ENCODE measurements at regions not wholly inside any gene's neighbourhood (a gene's known extent, or its start where the extent isn't known, plus 50 kb on each side); places are given as distances from the start of the nearest gene placed in this dataset.

DNA sequence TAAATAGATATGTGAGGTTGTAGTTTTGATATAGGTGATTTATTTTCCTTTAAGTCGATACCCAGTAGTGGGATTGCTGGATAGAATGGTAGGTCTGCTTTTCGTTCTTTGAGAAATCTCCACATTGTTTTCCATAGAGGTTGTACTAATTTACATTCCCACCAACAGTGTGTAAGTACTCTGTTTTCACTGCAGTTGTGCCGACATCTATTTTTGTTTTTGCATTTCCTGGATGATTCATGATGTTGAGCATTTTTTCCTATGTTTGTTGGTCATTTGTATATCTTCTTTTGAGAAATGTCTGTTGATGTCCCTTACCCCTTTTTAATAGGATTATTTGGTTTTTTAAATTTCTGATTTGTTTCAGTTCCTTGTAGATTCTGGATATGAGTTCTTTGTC lies 120.7 kb downstream of the NAA11 start:
- TF ChIP-seq CEBPB (IDR thresholded peaks at IDR 0.05): no peak
- no peak for TF ChIP-seq RAD21 (IDR thresholded peaks at IDR 0.05; ENCODE audit: low read depth)
- no peak for TF ChIP-seq TAF1 (IDR thresholded peaks at IDR 0.05; ENCODE audit: low read depth)
- TF ChIP-seq, protein P1, sequence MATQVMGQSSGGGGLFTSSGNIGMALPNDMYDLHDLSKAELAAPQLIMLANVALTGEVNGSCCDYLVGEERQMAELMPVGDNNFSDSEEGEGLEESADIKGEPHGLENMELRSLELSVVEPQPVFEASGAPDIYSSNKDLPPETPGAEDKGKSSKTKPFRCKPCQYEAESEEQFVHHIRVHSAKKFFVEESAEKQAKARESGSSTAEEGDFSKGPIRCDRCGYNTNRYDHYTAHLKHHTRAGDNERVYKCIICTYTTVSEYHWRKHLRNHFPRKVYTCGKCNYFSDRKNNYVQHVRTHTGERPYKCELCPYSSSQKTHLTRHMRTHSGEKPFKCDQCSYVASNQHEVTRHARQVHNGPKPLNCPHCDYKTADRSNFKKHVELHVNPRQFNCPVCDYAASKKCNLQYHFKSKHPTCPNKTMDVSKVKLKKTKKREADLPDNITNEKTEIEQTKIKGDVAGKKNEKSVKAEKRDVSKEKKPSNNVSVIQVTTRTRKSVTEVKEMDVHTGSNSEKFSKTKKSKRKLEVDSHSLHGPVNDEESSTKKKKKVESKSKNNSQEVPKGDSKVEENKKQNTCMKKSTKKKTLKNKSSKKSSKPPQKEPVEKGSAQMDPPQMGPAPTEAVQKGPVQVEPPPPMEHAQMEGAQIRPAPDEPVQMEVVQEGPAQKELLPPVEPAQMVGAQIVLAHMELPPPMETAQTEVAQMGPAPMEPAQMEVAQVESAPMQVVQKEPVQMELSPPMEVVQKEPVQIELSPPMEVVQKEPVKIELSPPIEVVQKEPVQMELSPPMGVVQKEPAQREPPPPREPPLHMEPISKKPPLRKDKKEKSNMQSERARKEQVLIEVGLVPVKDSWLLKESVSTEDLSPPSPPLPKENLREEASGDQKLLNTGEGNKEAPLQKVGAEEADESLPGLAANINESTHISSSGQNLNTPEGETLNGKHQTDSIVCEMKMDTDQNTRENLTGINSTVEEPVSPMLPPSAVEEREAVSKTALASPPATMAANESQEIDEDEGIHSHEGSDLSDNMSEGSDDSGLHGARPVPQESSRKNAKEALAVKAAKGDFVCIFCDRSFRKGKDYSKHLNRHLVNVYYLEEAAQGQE (IDR thresholded peaks at IDR 0.05; ENCODE audit: low read depth): no peak
- TF ChIP-seq YY1 (IDR thresholded peaks at IDR 0.05; ENCODE audit: low read depth): no peak
- TF ChIP-seq TEAD4 (IDR thresholded peaks at IDR 0.05): no peak
- no peak for TF ChIP-seq ZBTB7A (IDR thresholded peaks at IDR 0.05; ENCODE audit: low read depth)

DNA sequence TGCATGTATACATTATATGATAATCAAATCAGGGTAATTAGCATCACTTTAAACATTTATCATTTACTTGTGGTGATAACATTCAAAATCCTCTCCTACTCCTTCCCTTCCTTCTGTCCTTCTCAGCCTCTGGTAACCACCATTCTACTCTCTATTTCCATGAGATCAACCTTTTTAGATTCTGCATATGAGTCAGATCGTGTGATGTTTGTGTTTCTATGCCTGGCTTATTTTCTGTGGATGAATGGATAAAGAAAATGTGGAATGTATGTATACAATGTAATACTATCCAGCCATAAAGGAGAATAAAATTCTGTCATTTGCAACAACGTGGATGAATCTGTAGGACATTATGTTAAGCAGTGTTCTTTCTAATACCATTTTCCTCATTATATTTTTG lies 123.9 kb downstream of the NAA11 start:
- TF ChIP-seq, protein P1 (IDR thresholded peaks at IDR 0.05; ENCODE audit: low read depth): no peak

DNA sequence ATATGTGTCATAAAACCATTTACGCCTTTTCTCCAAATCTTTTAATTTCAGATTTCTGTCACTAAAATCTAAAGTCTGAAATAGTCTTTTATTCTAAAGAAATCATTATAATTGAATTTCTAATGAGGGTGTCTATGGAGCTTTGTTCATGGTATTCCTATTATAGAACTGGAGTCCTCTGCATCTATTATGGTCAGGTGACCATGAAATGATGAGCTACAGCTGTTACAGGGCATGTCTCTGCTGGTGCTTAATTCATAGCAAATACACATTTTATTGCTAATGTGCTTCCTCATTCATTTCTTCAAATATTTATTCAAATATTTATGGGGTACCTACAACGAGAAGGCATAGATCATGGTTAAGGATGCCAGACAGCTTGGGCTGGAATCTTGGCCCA lies 126.1 kb downstream of the NAA11 start:
- no peak for TF ChIP-seq CEBPB (IDR thresholded peaks at IDR 0.05)
- no peak for TF ChIP-seq CREB1 (IDR thresholded peaks at IDR 0.05; ENCODE audit: low read depth)
- TF ChIP-seq EGR1 (IDR thresholded peaks at IDR 0.05): no peak
- no peak for TF ChIP-seq TAF1 (IDR thresholded peaks at IDR 0.05; ENCODE audit: low read depth)
- TF ChIP-seq FOXM1 (IDR thresholded peaks at IDR 0.05; ENCODE audit: borderline replicate concordance, low read depth): no peak
- TF ChIP-seq, protein P2, sequence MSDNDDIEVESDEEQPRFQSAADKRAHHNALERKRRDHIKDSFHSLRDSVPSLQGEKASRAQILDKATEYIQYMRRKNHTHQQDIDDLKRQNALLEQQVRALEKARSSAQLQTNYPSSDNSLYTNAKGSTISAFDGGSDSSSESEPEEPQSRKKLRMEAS (IDR thresholded peaks at IDR 0.05): no peak
- TF ChIP-seq, protein P1 (IDR thresholded peaks at IDR 0.05; ENCODE audit: low read depth): no peak
- TF ChIP-seq, protein P3, sequence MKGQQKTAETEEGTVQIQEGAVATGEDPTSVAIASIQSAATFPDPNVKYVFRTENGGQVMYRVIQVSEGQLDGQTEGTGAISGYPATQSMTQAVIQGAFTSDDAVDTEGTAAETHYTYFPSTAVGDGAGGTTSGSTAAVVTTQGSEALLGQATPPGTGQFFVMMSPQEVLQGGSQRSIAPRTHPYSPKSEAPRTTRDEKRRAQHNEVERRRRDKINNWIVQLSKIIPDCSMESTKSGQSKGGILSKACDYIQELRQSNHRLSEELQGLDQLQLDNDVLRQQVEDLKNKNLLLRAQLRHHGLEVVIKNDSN (IDR thresholded peaks at IDR 0.05): no peak

DNA sequence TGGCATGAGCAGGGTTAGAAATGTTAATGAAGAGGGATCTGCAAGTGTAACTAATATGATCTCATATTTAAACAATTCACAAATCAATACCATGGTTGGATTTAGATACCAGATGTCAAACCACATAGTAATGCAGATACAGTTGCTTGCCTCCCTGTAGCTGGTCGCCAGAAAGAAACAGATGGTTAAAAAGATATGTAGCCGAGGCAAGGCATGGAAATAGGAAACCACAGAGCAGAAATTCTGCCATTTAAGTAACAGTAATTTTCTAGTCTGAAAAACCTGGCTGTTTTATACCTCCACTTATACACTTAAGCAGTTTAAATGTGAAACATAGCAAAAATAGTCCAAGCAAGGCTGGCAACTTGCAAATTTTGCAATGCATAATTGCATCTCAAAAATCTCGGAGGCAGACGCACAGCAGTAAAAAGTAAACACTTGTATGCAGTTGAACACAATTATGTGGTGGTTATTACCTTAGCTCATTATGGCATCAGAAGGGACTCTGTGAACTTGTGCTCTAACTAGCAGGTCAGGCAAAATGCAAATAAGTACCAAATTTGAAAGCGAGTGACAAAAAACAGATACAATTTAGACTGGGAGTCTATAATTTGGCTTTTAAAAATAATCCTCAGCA lies 126.8 kb downstream of the NAA11 start:
- TF ChIP-seq TAF1 (IDR thresholded peaks at IDR 0.05; ENCODE audit: low read depth): no peak
- TF ChIP-seq ZBTB7A (IDR thresholded peaks at IDR 0.05; ENCODE audit: low read depth): no peak
- TF ChIP-seq, protein P2 (IDR thresholded peaks at IDR 0.05): no peak
- TF ChIP-seq EGR1 (IDR thresholded peaks at IDR 0.05): no peak
- TF ChIP-seq NFIC (IDR thresholded peaks at IDR 0.05): no peak
- no peak for TF ChIP-seq TEAD4 (IDR thresholded peaks at IDR 0.05)
- TF ChIP-seq, protein P3 (IDR thresholded peaks at IDR 0.05): no peak
- no peak for TF ChIP-seq RAD21 (IDR thresholded peaks at IDR 0.05; ENCODE audit: low read depth)
- no peak for TF ChIP-seq TCF12 (IDR thresholded peaks at IDR 0.05; ENCODE audit: low read depth)
- TF ChIP-seq CREB1 (IDR thresholded peaks at IDR 0.05; ENCODE audit: low read depth): no peak
- TF ChIP-seq FOXM1 (IDR thresholded peaks at IDR 0.05; ENCODE audit: borderline replicate concordance, low read depth): no peak
- TF ChIP-seq EP300 (IDR thresholded peaks at IDR 0.05; ENCODE audit: borderline replicate concordance): no peak
- TF ChIP-seq, protein P1 (IDR thresholded peaks at IDR 0.05; ENCODE audit: low read depth): no peak
- no peak for TF ChIP-seq CEBPB (IDR thresholded peaks at IDR 0.05)
- no peak for TF ChIP-seq YY1 (IDR thresholded peaks at IDR 0.05; ENCODE audit: low read depth)

All from Ishikawa (cell line).